H1 (cell line): ENCODE measurements at regions not wholly inside any gene's neighbourhood (a gene's known extent, or its start where the extent isn't known, plus 50 kb on each side); places are given as distances from the start of the nearest gene placed in this dataset.

Source experiments
- CTCF ChIA-PET: fragments of 300-600 bp; sonication (Branson Sonifier 250); formaldehyde crosslinking; loops from one replicate; lab custom pipeline; 2021; ENCODE audit not compliant: partially characterized antibody; lab: Charles Lee
- POLR2A ChIA-PET: fragments of 300-600 bp; sonication (Branson Sonifier 250); formaldehyde crosslinking; loops from one replicate; lab custom pipeline; 2021; ENCODE audit warnings: inconsistent platforms; ENCODE audit not compliant: partially characterized antibody; lab: Charles Lee
- DNase-seq, 2 experiments: peaks; one replicate each; pipeline versions ENCODE4 v3.0.0 to v3.0.0-alpha.2; 2010 to 2022; ENCODE audit warnings: low spot score in 2 of 2, low read depth in 1 of 2, mixed read lengths in 1 of 2
- FAIRE-seq: peaks from 2 replicates; lab custom pipeline; 2011; peaks lifted over from hg19 to GRCh38; lab: Jason Lieb, UNC
- H2AFZ ChIP-seq: 2 replicates; pipeline ENCODE4 v1.8.1; 2012; ENCODE audit warnings: low read length, inconsistent platforms
- H2AK5ac ChIP-seq: 2 replicates; pipeline ENCODE4 v1.6.1; 2013; ENCODE audit warnings: low read depth, low read length
- H2BK120ac ChIP-seq: replicated peaks from 2 replicates; pipeline ENCODE3; 2013; ENCODE audit warnings: low read depth, low read length, inconsistent platforms
- H2BK12ac ChIP-seq: 2 replicates; pipeline ENCODE4 v1.6.1; 2013; ENCODE audit warnings: low read depth, low read length
- H2BK15ac ChIP-seq: 2 replicates; pipeline ENCODE4 v1.6.1; 2013; ENCODE audit warnings: low read length
- H2BK20ac ChIP-seq: 2 replicates; pipeline ENCODE4 v1.6.1; 2013; ENCODE audit warnings: low read length
- H2BK5ac ChIP-seq: 2 replicates; pipeline ENCODE4 v1.6.1; 2013; ENCODE audit warnings: low read depth, low read length
- H3K14ac ChIP-seq: 2 replicates; pipeline ENCODE4 v1.6.1; 2013; ENCODE audit warnings: inconsistent platforms; ENCODE audit not compliant: insufficient read length
- H3K18ac ChIP-seq: 2 replicates; pipeline ENCODE4 v1.6.1; 2013; ENCODE audit warnings: low read length; ENCODE audit errors: extremely low read depth
- H3K23ac ChIP-seq: 2 replicates; pipeline ENCODE4 v1.6.1; 2013; ENCODE audit warnings: inconsistent platforms; ENCODE audit not compliant: insufficient read length
- H3K23me2 ChIP-seq: 2 replicates; pipeline ENCODE4 v1.6.1; 2013; ENCODE audit warnings: low read depth, low read length
- H3K27ac ChIP-seq: 2 replicates; pipeline ENCODE4 v1.6.1; 2011; ENCODE audit warnings: low read depth, low read length, inconsistent platforms
- H3K27me3 ChIP-seq, 4 experiments: replicated peaks in 1 of 4; 1 replicate in 1 of 4; 2 replicates in 3 of 4; pipeline versions ENCODE4 v1.6.1 to v1.8.1; 2011 to 2013; ENCODE audit warnings: low read length in 3 of 4, mild to moderate bottlenecking in 3 of 4, inconsistent platforms in 2 of 4, mixed read lengths in 2 of 4, moderate library complexity in 1 of 4; ENCODE audit not compliant: control insufficient read depth in 3 of 4, insufficient read depth in 3 of 4; ENCODE audit errors: extremely low read depth in 1 of 4
- H3K36me3 ChIP-seq, 4 experiments: 2 replicates each; pipeline versions ENCODE4 v1.6.1 to v1.8.1; 2011 to 2013; ENCODE audit warnings: mild to moderate bottlenecking in 4 of 4, low read length in 3 of 4, moderate library complexity in 2 of 4, control low read depth in 1 of 4, inconsistent platforms in 1 of 4; ENCODE audit not compliant: insufficient read depth in 4 of 4, control insufficient read depth in 2 of 4
- H3K4ac ChIP-seq: replicated peaks from 2 replicates; pipeline ENCODE3; 2013; ENCODE audit warnings: low read length, low read depth, mixed read lengths, inconsistent platforms; ENCODE audit not compliant: insufficient read length
- H3K4me1 ChIP-seq, 4 experiments: replicated peaks in 1 of 4; 1 replicate in 1 of 4; 2 replicates in 3 of 4; pipeline versions ENCODE4 v1.6.1 to v1.8.1; 2011 to 2013; ENCODE audit warnings: low read length in 3 of 4, inconsistent platforms in 2 of 4, mixed read lengths in 1 of 4; ENCODE audit not compliant: insufficient read depth in 4 of 4, control insufficient read depth in 3 of 4
- H3K4me2 ChIP-seq, 2 experiments: 2 replicates each; pipeline versions ENCODE4 v1.6.1 to v1.8.1; 2011 to 2013; ENCODE audit warnings: low read depth in 2 of 2, low read length in 2 of 2, control low read depth in 1 of 2, inconsistent platforms in 1 of 2, mild to moderate bottlenecking in 1 of 2; ENCODE audit not compliant: insufficient read depth in 1 of 2
- H3K4me3 ChIP-seq, 4 experiments: fragments of 200-600, 300-600 bp in 1 of 4; sonication (generic), shearing (Covaris generic), sonication (Bioruptor Twin) in 1 of 4; 2 replicates each; pipeline versions ENCODE4 v1.5.1 to v1.8.1; 2011 to 2016; ENCODE audit warnings: low read length in 4 of 4, low read depth in 3 of 4, control low read depth in 2 of 4, inconsistent platforms in 2 of 4, mild to moderate bottlenecking in 2 of 4, mixed read lengths in 1 of 4, moderate library complexity in 1 of 4; ENCODE audit not compliant: insufficient read depth in 2 of 4; ENCODE audit errors: extremely low read depth in 1 of 4
- H3K56ac ChIP-seq: replicated peaks from 2 replicates; pipeline ENCODE3; 2013; ENCODE audit warnings: low read depth, mild to moderate bottlenecking, mixed read lengths, low read length, inconsistent platforms; ENCODE audit not compliant: insufficient read length
- H3K79me1 ChIP-seq: 2 replicates; pipeline ENCODE4 v1.6.1; 2013; ENCODE audit warnings: low read depth, low read length, control low read depth
- H3K79me2 ChIP-seq, 2 experiments: 2 replicates each; pipeline versions ENCODE4 v1.6.1 to v1.8.1; 2012 to 2013; ENCODE audit warnings: low read length in 2 of 2, mild to moderate bottlenecking in 2 of 2, inconsistent platforms in 1 of 2; ENCODE audit not compliant: insufficient read depth in 2 of 2, control insufficient read depth in 1 of 2
- H3K9ac ChIP-seq, 4 experiments: replicated peaks in 1 of 4; 1 replicate in 1 of 4; 2 replicates in 3 of 4; pipeline versions ENCODE4 v1.6.1 to v1.8.1; 2011 to 2013; ENCODE audit warnings: low read depth in 3 of 4, low read length in 3 of 4, control low read depth in 2 of 4, mild to moderate bottlenecking in 2 of 4, moderate library complexity in 2 of 4, inconsistent platforms in 1 of 4; ENCODE audit errors: extremely low read depth in 1 of 4
- H3K9me3 ChIP-seq, 2 experiments: 2 replicates each; pipeline versions ENCODE4 v1.6.1 to v1.8.1; 2012 to 2013; ENCODE audit warnings: mild to moderate bottlenecking in 2 of 2, moderate library complexity in 2 of 2, control low read depth in 1 of 2, inconsistent platforms in 1 of 2, low read depth in 1 of 2, low read length in 1 of 2, mixed read lengths in 1 of 2; ENCODE audit not compliant: insufficient read depth in 2 of 2
- H4K20me1 ChIP-seq, 2 experiments: replicated peaks in 1 of 2; 2 replicates each; pipeline versions ENCODE3 to v1.8.1; 2011 to 2013; ENCODE audit warnings: inconsistent platforms in 2 of 2, low read length in 2 of 2, mild to moderate bottlenecking in 1 of 2; ENCODE audit not compliant: insufficient read depth in 2 of 2, control insufficient read depth in 1 of 2
- H4K5ac ChIP-seq: 2 replicates; pipeline ENCODE4 v1.6.1; 2013; ENCODE audit warnings: low read length, low read depth, mixed read lengths, inconsistent platforms; ENCODE audit not compliant: insufficient read length
- H4K8ac ChIP-seq: 2 replicates; pipeline ENCODE4 v1.8.0; 2013; ENCODE audit warnings: mild to moderate bottlenecking, moderate library complexity, low read length, inconsistent platforms; ENCODE audit not compliant: insufficient read depth; ENCODE audit errors: extremely low read depth
- H4K91ac ChIP-seq: replicated peaks from 2 replicates; pipeline ENCODE3; 2013; ENCODE audit warnings: low read length, mixed read lengths, inconsistent platforms; ENCODE audit not compliant: insufficient read length
- HDAC2 ChIP-seq, 2 experiments: fragments of 300-600 bp in 1 of 2; sonication (generic) in 1 of 2; IDR thresholded peaks; 2 replicates each; pipeline ENCODE4 v1.6.1; 2011 to 2012; ENCODE audit warnings: low read depth in 2 of 2, low read length in 2 of 2, mild to moderate bottlenecking in 2 of 2, moderate library complexity in 2 of 2, borderline replicate concordance in 1 of 2, inconsistent platforms in 1 of 2
- TEAD4 ChIP-seq: IDR thresholded peaks from 2 replicates; pipeline ENCODE4 v1.6.1; 2012; ENCODE audit warnings: low read depth, low read length, inconsistent platforms, mixed read lengths
- whole genome bisulfite sequencing, 2 experiments: shearing (Covaris generic) in 1 of 2; methylation state at CpG; one replicate each; pipeline versions ENCODE4 v1.1.6 to v1.1.7; 2013 to 2015; ENCODE audit warnings: low lambda C conversion rate in 2 of 2, mixed read lengths in 2 of 2, inconsistent platforms in 1 of 2, low coverage in 1 of 2, missing lambda C conversion rate in 1 of 2; ENCODE audit not compliant: insufficient replicate concordance in 2 of 2, insufficient coverage in 1 of 2, insufficient read length in 1 of 2; ENCODE audit errors: extremely low coverage in 1 of 2, missing lambda C conversion rate in 1 of 2; 5-methylcytosine and 5-hydroxymethylcytosine counted together

GRCh38 chr9:100852088-100852487 lies 176.4 kb upstream of the PLPPR1 start:
- H2BK15ac ChIP-seq: no peak overlapping the region
- TF ChIP-seq HDAC2 (IDR thresholded peaks at IDR 0.05; ENCODE audit: borderline replicate concordance in 1 of 2, low read depth in 2 of 2, low read length in 2 of 2) (no peak), TEAD4 (peak; percentile 58)
- FAIRE-seq (peak; percentile 58), DNase-seq (no peak)
- no peak overlapping the region for H3K4me3 ChIP-seq
- no peak overlapping the region for H4K91ac ChIP-seq
- H3K27ac ChIP-seq: no peak overlapping the region
- H3K56ac ChIP-seq: no peak overlapping the region
- no peak overlapping the region for H2BK5ac ChIP-seq
- 62% methylated on average over 4 of the region's 4 CpGs; no CpG with 5 or more reads in 1 of the 2 experiments for WGBS, 2 experiments
- no peak overlapping the region for H2AFZ ChIP-seq
- no peak overlapping the region for H3K9ac ChIP-seq
- H3K79me2 ChIP-seq: no peaks in the 10 kb centered on the region
- no peaks in the 10 kb centered on the region for H3K79me1 ChIP-seq
- H3K18ac ChIP-seq: no peak overlapping the region
- no peaks in the 10 kb centered on the region for H3K36me3 ChIP-seq
- H2BK20ac ChIP-seq: no peak overlapping the region
- H2AK5ac ChIP-seq: no peak overlapping the region
- POLR2A ChIA-PET: no interaction called here
- no peak overlapping the region for H4K5ac ChIP-seq
- H3K4ac ChIP-seq: no peak overlapping the region
- no peak overlapping the region for H3K4me2 ChIP-seq
- no peaks in the 10 kb centered on the region for H3K27me3 ChIP-seq
- no peak overlapping the region for H3K23ac ChIP-seq
- no peak overlapping the region for H2BK120ac ChIP-seq
- no peaks in the 10 kb centered on the region for H3K9me3 ChIP-seq
- no peak overlapping the region for H3K14ac ChIP-seq
- H3K23me2 ChIP-seq: no peaks in the 10 kb centered on the region; the same call in 1 of the 2 replicates
- no peaks in the 10 kb centered on the region for H3K4me1 ChIP-seq
- no peaks in the 10 kb centered on the region for H4K20me1 ChIP-seq
- CTCF ChIA-PET: interaction anchor here (1.1 to 1.5 kb wide), 2 partner anchors 9 to 10 kb away, joined by 3 to 8 read pairs; no protein-coding TSS in a partner anchor
- H2BK12ac ChIP-seq: no peak overlapping the region
- H4K8ac ChIP-seq: no peak overlapping the region
